ENCODE measurements at regions not wholly inside any gene's neighbourhood (a gene's known extent, or its start where the extent isn't known, plus 50 kb on each side); places are given as distances from the start of the nearest gene placed in this dataset.
"Not testable (repeated sequence)": the region's sequence is repeated elsewhere in the genome, so short reads cannot be mapped to it uniquely, and the experiment has no call there.

GRCh38 chr2:81078102-81078501, 773.5 kb upstream of the LRRTM1 start:
- no peak for DNase-seq (ENCODE audit: low spot score)
- intact Hi-C loops (cut with DNase I): no loop called here

GRCh38 chr2:81077396-81077795, 772.8 kb upstream of the LRRTM1 start:
- no peak for DNase-seq (ENCODE audit: low spot score)
- intact Hi-C loops (cut with DNase I): no loop called here

GRCh38 chr2:81073412-81073811, 768.9 kb upstream of the LRRTM1 start:
- no peak for DNase-seq (ENCODE audit: low spot score)
- intact Hi-C loops (cut with DNase I): no loop called here

- DNase-seq (ENCODE audit: low spot score): no peak
- intact Hi-C loops (cut with DNase I): no loop called here
These were observed 763.6 kb upstream of the LRRTM1 start for GRCh38 chr2:81068144-81068543.

- intact Hi-C loops (cut with DNase I): no loop called here
- no peak for DNase-seq (ENCODE audit: low spot score)
These were observed 756.5 kb upstream of the LRRTM1 start for GRCh38 chr2:81061016-81061415.

GRCh38 chr2:81050580-81051095, 746.1 kb upstream of the LRRTM1 start:
- intact Hi-C loops (cut with DNase I): no loop called here
- DNase-seq (ENCODE audit: low spot score): no peak

GRCh38 chr2:81043681-81044080, 739.1 kb upstream of the LRRTM1 start:
- no peak for DNase-seq (ENCODE audit: low spot score)
- intact Hi-C loops (cut with DNase I): no loop called here

GRCh38 chr2:81007104-81007503, 702.6 kb upstream of the LRRTM1 start:
- DNase-seq (ENCODE audit: low spot score): no peak
- intact Hi-C loops (cut with DNase I): no loop called here

- intact Hi-C loops (cut with DNase I): no loop called here
- DNase-seq (ENCODE audit: low spot score): no peak
These were observed 698.4 kb upstream of the LRRTM1 start for GRCh38 chr2:81002906-81003305.

- intact Hi-C loops (cut with DNase I): no loop called here
- DNase-seq (ENCODE audit: low spot score): no peak
These were observed 682.9 kb upstream of the LRRTM1 start for GRCh38 chr2:80987466-80987865.

GRCh38 chr2:80969900-80970299, 665.3 kb upstream of the LRRTM1 start:
- intact Hi-C loops (cut with DNase I): no loop called here
- DNase-seq (ENCODE audit: low spot score): no peak

- intact Hi-C loops (cut with DNase I): no loop called here
These were observed 663.9 kb upstream of the LRRTM1 start for GRCh38 chr2:80968450-80968849.

GRCh38 chr2:80947601-80948130, 643.1 kb upstream of the LRRTM1 start:
- intact Hi-C loops (cut with DNase I): no loop called here
- no peak for DNase-seq (ENCODE audit: low spot score)

More at GRCh38 chr2:80968450-80968849, 663.9 kb upstream of the LRRTM1 start:
- no peak for DNase-seq (ENCODE audit: low spot score)

- intact Hi-C loops (cut with DNase I): loop anchor here in 1 of 2 donors (2.0 kb wide), 1 partner anchor 51 kb away; no protein-coding TSS in a partner anchor
- DNase-seq (ENCODE audit: low spot score): no peak
These were observed 638.9 kb upstream of the LRRTM1 start for GRCh38 chr2:80943487-80943886.

- intact Hi-C loops (cut with DNase I): loop anchor here in 1 of 2 donors (2.0 kb wide), 1 partner anchor 52 kb away; no protein-coding TSS in a partner anchor
- no peak for DNase-seq (ENCODE audit: low spot score)
These were observed 638.2 kb upstream of the LRRTM1 start for GRCh38 chr2:80942766-80943165.

- intact Hi-C loops (cut with DNase I): no loop called here
- no peak for DNase-seq (ENCODE audit: low spot score)
These were observed 633.9 kb upstream of the LRRTM1 start for GRCh38 chr2:80938463-80938862.

- DNase-seq (ENCODE audit: low spot score); intact Hi-C loops (cut with DNase I): not testable (repeated sequence)
These were observed 627.3 kb upstream of the LRRTM1 start for GRCh38 chr2:80931820-80932219.

- intact Hi-C loops (cut with DNase I): no loop called here
- no peak for DNase-seq (ENCODE audit: low spot score)
These were observed 626.2 kb upstream of the LRRTM1 start for GRCh38 chr2:80930777-80931176.

GRCh38 chr2:80926168-80926567, 621.6 kb upstream of the LRRTM1 start:
- intact Hi-C loops (cut with DNase I): no loop called here
- DNase-seq (ENCODE audit: low spot score): no peak

GRCh38 chr2:80896576-80896975, 592.0 kb upstream of the LRRTM1 start:
- DNase-seq (ENCODE audit: low spot score): no peak
- intact Hi-C loops (cut with DNase I): no loop called here

GRCh38 chr2:80894486-80894885, 589.9 kb upstream of the LRRTM1 start:
- intact Hi-C loops (cut with DNase I): no loop called here
- DNase-seq (ENCODE audit: low spot score): no peak

GRCh38 chr2:80893711-80894110, 589.2 kb upstream of the LRRTM1 start:
- DNase-seq (ENCODE audit: low spot score): no peak
- intact Hi-C loops (cut with DNase I): no loop called here
